NCI-H446 (cell line): ENCODE measurements at regions not wholly inside any gene's neighbourhood (a gene's known extent, or its start where the extent isn't known, plus 50 kb on each side); places are given as distances from the start of the nearest gene placed in this dataset.
A peak's percentile ranks its signal among the peaks of the same experiment; 100 is the strongest.

ENCODE experiments used
- DNase-seq, 2 experiments: peaks; one replicate each; lab custom pipeline; 2025; lab: John Stamatoyannopoulos, UW

- no peak for DNase-seq
These were observed 186.9 kb downstream of the EMP1 start for GRCh38 chr12:13383379-13383778.

GRCh38 chr12:13380297-13380696, 183.8 kb downstream of the EMP1 start:
- DNase-seq = no peak

- DNase-seq = no peak
These were observed 183.1 kb downstream of the EMP1 start for GRCh38 chr12:13379531-13380188.

- DNase-seq = no peak
These were observed 181.2 kb downstream of the EMP1 start for GRCh38 chr12:13377698-13378097.

- DNase-seq = no peak
These were observed 180.3 kb downstream of the EMP1 start for GRCh38 chr12:13376610-13377373.

GRCh38 chr12:13375583-13376345, 179.2 kb downstream of the EMP1 start:
- peak in 1 of 2 experiments; percentile 48 for DNase-seq

GRCh38 chr12:13374793-13375192, 178.3 kb downstream of the EMP1 start:
- DNase-seq = peak in 1 of 2 experiments; percentile 50

- no peak for DNase-seq
These were observed 177.3 kb downstream of the EMP1 start for GRCh38 chr12:13373803-13374202.

- no peak for DNase-seq
These were observed 176.6 kb downstream of the EMP1 start for GRCh38 chr12:13373131-13373530.

GRCh38 chr12:13372386-13372785, 175.9 kb downstream of the EMP1 start:
- no peak for DNase-seq

GRCh38 chr12:13371797-13372196, 175.3 kb downstream of the EMP1 start:
- DNase-seq = no peak

GRCh38 chr12:13371367-13371766, 174.8 kb downstream of the EMP1 start:
- DNase-seq = no peak

- no peak for DNase-seq
These were observed 173.0 kb downstream of the EMP1 start for GRCh38 chr12:13369474-13370056.

- no peak for DNase-seq
These were observed 172.4 kb downstream of the EMP1 start for GRCh38 chr12:13368971-13369370.

GRCh38 chr12:13368431-13368830, 171.9 kb downstream of the EMP1 start:
- no peak for DNase-seq

- DNase-seq = no peak
These were observed 171.4 kb downstream of the EMP1 start for GRCh38 chr12:13367973-13368372.

- DNase-seq = no peak
These were observed 169.3 kb downstream of the EMP1 start for GRCh38 chr12:13365748-13366366.

GRCh38 chr12:13362260-13362841, 165.8 kb downstream of the EMP1 start:
- DNase-seq = peak; percentile 41 to 81

GRCh38 chr12:13359636-13360035, 163.1 kb downstream of the EMP1 start:
- DNase-seq = no peak

GRCh38 chr12:13358391-13358905, 161.9 kb downstream of the EMP1 start:
- DNase-seq = no peak

GRCh38 chr12:13350946-13351345, 154.4 kb downstream of the EMP1 start:
- no peak for DNase-seq
